ENCODE measurements at regions not wholly inside any gene's neighbourhood (a gene's known extent, or its start where the extent isn't known, plus 50 kb on each side); places are given as distances from the start of the nearest gene placed in this dataset.

DNA sequence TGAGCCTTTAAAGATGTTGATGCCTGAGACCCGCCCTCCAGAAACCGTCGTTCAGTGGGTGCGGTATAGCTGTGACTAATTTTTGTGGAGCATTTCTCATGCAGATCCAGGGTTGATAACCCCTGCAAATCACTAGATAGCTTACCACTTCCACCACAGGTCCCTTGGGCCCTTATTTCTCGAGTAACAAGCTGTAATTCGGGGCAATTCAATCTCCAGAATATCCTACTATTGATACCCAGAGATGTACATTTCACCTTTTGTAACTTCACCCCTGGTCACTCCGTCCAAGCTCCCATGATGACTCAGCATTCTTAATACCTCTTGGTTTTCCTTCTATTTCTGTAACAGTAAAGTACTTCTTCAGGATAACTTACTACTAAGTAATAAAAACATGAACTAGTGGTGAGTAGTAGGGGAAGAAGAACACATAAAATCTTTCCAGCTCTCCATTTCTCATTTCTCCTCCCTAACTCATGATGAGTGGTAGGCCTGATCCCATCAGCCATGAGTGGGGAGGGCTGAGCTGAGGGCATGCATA lies 71.9 kb upstream of the UBL3 start:
- DNase-seq = no peak

DNA sequence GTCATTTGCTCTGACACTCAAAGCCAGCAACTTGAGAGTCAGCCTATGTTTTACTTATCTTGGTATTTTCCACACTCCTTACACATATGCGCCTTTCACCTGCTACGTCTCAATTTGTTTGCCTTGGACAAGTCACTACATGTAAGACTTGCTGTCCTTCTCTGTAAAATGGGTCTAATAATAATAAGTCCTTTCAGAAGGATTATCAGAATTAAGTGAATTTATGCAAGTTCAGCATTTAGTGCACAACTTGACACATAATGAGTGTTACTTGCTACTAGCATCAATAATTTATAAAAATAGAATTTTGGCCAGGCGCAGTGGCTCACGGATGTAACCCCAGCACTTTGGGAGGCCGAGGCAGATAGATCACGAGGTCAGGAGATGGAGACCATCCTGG lies 71.1 kb upstream of the UBL3 start:
- DNase-seq = no peak

DNA sequence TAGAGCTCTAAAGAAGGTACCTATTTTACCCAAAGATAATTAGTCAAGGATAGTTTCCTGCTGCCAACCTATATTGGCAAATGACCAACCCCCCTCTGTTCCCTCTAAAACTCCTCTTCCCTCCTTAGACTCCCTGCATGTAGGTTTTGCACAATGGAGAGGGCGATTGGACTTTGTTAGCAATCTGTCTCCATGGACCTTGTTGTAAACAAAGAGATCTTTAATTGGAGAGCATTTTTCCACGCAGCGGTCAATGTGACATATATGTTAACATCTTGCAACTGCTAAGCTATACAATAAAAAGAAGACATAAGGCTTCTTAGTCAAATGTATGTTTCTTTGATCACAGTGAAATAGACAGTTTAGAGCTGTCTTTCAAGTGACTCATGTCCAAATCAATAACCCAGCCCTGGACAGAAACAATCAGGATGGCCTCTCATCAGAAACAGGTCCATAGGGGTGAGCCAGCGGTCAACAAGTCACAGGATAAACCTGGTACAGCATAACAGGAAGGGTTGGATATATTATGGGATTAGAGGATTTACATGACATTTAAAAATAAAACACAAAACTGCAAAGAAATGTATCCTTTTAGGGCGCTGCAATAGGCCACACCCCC lies 69.7 kb upstream of the UBL3 start:
- DNase-seq = no peak

DNA sequence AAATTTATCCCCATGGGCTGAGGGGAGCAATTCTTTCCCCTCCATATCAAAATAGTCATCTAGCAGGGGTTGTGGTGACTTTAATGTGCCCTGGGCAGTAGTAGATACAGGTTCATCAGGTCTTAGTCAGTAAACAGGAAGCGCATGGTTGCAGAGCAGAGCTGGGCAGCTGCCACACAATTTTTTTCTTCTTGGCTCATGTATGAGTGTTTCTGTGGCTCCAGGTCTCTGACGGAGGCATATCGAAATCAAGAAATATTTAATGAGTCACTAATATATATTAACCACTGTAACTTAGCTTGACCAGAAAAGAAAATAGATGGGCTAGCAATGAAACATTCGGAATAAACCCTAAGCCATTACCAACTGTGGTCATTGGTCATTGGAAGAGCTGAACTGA lies 68.4 kb upstream of the UBL3 start:
- no peak for DNase-seq

DNA sequence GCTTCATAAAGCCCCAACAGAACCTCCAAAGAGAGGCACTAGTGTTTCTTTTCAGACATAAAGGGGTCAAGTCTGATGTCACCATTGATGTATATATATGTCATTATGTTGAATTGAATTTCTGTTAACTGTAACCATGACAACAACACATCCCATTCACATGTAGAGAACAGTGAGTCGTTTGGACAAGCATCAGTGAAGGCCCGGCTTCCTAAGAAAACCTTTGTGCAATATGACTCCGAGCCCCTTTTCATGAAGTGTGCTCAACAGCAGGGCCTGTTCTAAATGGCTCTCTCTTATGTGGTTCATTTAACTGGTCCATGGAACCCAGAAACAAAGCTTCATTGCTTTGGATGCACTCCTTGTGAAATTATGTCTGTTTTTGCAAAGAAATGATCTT lies 67.2 kb upstream of the UBL3 start:
- no peak for DNase-seq

DNA sequence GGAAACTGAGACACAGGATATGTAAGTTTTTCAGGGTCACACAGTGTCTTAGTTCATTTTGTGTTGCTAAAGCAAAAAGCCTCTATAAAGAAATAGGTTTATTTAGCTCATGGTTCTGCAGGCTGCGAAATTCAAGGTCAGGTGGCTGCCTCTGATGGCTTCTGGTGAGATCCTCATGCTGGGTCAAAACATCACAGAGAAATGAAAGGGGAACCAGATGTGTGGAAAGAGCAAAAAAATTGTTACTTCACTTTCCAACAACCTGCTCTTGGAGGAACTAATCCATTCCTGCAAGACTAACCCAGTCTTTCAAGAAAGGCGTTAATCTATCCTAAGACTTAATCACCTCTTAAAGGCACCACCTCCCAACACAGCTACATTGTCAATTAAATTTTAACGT lies 64.2 kb upstream of the UBL3 start:
- no peak for DNase-seq

DNA sequence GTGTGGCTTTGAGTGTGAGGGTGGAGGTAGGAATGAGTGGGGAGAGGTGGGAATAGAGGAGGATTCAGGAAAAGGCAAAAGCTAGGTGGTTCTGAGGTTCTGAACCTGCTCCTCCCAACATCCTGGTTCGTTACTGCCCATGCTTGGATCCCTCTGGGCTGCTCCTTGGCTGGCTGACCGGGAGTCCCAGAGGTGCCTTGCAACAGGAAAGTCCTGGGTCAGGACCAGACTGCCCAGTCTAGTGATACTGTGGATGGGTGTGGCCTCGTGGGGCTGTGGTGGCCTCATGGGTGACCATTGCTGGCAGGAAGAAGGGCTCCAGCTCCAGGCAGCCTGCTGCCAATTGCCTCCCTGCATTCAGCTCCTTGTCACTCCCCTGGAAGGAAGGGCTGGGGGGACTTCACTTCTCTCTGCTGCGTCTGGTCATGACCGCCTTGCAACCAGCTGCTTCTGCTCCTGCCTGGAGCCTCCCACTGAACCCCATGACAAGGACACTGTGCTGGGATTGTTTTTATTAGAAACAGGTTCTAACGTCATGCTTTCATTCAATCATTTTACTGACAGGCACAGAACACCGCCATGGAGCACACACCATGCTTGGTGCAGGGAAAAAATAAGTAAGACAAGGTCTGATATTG lies 61.5 kb upstream of the UBL3 start:
- no peak for DNase-seq

DNA sequence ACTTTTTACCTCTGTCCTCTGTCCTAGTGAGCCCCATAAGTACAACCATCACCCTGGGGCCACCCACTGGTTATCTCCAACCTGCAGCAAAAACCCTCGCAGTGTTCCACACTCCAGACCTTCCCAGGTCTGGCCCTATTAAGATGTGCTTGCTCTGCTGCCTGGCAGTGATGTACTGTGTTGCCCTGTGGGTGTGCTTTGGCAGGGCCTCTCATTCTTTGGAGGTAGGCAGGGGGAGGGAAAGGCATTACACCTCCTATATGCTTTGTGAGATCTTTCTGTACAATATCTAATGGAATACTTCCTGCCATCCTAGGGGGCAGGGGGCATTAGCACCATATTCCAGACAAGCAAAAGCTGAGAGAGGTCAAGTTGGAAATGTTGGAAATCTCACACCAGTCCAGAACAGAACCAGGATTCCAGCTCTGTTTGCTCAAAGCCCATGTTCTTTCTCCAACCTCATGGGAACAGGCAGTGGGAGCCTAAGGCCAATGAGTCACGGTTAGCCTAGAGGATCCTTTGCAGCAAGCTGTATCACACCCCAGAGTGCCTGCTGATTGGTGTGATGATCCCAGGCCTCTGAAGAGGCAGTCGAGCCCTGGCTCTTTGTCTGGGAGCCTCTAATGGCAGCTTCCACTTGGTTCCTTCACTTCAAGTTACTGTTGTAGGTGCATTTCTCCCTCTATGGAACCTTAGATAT lies 59.7 kb upstream of the UBL3 start:
- DNase-seq = no peak

DNA sequence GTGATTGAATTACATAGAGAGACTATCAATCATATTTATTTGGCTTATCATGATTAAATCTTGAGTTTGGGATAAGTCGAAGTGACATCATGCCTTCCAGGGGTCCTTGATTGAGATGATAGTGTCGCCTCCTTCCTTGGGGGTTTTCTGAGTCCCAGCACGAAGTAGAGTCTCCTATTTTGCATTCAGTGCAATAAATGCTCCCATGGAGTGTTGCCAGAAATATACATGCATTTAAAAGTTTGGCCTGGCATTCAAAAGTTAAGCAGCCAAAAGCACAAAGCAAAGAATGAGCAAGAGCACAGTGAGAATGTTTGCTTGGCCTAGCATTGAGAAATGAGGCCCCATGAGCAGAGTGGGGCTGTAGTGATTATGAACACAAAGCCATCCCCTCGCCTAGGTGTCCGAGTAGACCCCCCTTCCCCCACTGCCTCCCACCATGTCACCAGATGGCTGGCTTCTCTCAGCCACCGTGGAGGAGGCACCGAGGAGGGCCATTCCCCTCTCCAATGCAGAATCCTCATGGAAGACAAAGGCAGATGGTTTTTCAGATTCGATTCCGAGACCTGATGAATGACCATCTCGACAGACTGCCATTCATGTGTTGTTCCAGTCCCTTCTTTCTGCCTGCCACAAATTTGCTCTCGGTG lies 58.8 kb upstream of the UBL3 start:
- DNase-seq = no peak

DNA sequence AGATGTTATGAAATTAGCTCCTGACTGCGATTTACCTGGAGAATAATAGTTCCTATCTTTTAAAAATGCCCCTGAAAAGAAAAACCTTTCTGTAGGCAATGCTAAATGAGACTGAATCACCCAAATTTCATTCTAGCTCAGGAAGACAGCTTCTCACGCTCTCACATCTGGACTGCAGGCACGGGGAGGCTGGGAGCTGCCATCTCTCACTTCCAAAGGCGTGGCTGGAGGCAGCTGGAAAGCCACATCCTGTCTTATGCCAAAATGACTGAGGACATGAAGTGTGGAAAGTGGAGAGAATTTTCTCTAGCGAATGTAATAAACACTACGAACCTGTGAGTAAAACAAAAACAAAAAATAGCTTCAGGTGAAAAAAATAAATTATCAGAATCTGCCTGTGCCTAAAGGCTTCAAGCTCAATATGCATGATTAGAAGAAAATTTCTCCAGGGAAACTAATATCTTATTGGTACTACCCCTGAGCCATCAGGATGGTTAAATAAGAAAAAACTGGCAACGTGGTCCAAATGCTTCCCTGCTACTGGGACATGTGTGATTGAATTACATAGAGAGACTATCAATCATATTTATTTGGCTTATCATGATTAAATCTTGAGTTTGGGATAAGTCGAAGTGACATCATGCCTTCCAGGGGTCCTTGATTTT lies 58.1 kb upstream of the UBL3 start:
- DNase-seq = no peak

DNA sequence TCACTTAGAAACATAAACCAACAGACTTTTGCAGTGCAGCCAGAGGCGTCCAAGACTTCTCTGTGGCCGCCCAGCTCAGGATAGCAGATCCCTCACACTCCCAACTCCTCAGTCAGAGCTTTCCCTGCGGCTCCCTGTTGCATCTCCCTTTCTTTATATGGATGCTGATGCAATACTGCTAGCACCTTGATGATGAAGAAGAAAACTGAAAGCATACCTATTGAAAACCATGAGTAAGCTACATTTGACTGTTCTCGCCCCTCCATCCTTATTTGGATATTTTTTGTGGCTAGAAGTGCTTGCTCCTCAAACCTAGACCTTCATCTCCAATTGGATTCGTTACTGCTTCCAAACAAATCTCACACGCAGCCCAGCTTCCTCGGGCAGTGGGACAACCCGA lies 57.3 kb upstream of the UBL3 start:
- no peak for DNase-seq

DNA sequence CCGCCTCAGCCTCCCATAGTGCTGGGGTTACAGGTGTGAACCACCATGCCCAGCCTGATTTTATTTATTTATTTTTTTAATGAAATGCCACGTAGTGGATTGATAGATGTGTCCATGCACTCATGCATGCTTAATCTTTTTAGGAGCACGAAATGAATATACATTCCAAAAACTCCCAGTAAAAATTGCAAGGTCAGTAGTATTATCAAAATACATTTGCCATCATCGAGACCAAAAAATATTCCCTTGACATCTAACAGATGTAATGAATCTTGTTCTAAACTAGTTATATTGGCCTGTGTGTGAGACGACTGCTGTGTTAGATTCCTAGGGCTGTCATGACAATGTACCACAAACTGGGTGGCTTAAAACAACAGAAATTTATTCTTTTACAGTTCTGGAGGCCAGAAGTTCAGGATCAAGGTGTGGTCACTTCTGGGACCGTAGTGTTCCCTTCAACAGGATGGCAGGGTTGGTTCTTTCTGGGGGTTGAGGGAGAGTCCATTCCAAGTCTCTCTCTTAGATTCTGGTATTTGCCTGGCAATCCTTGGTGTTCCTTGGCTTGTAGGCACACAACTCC lies 56.1 kb upstream of the UBL3 start:
- DNase-seq = no peak

DNA sequence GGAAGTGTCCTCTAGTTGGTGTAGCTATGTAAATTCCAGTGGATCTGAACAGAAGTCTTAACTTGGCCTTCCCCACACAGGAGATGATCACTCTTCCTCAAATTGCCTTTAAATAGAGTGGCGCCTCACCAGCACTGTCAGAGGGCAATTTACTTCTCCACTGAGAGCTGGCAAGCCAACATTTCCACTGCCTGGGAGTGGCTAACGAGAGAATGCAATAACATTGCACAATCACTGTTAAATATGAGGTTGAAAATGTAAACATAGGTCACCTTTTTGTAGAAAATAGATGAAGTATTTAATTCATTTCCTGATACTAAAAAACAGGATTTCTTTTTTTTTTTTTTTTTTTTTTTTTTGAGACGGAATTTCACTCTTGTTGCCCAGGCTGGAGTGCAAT lies 55.4 kb upstream of the UBL3 start:
- DNase-seq = no peak

DNA sequence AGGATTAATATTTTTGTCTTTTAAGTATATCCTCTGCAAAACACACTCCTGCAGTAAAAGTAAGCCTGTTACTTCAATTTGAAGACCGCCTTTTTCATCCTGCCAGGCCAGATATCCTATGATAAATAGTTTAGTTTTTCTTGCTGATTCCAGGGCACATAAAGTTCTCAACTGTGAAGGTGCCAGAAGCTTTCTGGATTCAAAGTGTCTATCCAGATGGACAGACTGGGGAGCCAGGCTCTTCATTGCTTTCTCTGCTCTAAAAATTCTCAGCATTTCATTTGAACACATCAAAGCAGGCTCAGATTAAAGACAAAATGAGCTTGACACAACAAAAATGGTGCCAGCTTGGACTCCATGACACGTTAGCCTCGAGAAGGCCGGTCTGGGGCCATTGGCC lies 53.6 kb upstream of the UBL3 start:
- no peak for DNase-seq

DNA sequence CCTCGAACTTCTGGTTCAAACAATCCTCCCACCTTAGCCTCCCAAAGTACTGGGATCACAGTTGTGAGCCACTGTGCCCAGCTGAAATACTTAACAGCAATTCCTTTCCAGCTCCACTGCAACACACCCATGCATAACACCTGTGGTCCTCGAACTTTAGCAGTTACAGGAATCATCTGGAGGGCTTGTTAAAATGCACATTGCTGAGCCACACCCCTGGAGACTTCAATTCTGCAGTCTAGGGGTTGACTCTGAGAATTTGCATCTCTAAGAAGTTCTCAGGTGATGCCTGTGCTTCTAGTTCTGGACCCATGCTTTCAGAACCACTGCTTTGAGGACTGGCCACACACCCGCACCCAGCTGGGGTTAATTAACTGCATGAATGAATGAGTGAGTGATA lies 53.1 kb upstream of the UBL3 start:
- no peak for DNase-seq

DNA sequence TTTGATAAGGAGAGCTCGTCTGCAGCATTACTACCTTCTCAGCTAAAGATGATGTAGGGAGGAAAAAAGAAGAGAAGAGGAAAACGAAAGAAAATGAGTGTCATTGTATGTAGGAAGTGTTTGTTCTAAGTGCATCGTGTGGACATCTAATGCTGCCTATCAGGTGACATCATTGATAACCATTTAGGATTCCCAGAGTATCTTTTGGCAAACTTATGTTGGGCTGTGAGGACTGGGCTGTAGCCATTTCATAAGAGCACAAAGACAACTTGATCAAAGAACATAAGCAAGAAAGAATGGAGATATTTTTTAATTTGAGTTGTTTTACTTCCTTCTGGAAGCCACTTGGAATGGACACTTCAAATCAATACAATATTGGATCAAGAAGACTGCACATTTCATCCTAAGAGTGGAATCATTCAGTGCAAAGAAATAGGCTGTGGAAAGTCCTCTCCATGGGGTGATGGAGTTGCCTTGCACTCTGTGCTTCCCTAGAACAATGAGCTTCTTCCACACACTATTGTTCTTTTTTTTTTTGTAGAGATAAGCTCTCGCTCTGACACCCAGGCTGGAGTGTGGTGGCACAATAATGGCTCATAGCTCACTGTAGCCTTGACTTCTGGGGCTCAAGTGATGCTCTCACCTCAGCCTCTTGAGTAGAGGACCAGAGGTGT lies 52.4 kb upstream of the UBL3 start:
- no peak for DNase-seq

DNA sequence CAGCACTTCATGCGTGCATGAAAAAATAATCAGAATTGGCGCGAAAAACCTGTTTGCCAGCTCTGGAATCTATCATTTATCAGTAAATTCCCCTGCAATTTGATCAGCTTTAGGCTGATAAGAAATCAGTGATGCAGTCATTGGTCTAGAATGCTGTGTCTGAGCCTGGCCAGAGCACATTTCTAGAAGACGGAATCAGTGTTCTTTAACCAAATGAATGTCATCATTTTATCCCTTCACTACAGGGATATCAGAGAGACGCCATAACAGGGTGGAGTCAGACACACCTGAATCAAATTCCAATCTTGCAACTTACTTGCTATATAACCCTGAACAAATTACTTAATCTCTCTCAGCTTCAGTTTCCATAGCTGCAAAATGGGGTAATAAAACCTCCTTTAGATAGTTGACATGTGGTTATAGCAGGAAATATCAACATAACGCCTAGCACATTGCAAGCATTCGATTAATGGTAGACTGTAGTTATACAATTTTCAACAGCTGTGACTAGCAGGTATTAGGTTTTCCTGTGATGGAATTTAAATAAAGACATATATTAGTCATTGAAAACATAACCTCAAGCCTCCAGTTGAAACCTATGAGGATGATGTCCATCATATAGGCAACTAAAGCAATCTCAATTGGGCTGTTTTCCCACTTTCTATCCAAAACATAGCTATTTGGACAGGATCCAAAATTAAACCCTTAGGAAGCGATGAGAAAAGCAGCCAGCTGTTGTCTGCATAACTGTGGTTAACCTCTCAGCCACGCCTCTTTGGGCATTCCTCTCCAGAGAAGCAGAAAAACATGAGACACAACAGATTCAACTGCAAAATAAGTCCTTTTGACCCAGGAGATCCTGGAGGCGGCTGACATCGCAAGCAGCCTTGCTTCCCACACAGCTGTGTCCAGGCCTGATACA lies 51.6 kb upstream of the UBL3 start:
- no peak for DNase-seq

Measured in bone marrow (tissue), 2 donors.